ENCODE measurements at regions not wholly inside any gene's neighbourhood (a gene's known extent, or its start where the extent isn't known, plus 50 kb on each side); places are given as distances from the start of the nearest gene placed in this dataset.

GRCh38 chr5:24804221-24804681 lies 159.5 kb upstream of the CDH10 start:
- Histone ChIP-seq H3K27me3 (ENCODE audit: low read length) (no peaks in the 10 kb centered on the region), H3K36me3 (ENCODE audit: low read depth, low read length) (no peaks in the 10 kb centered on the region), H4K20me1 (ENCODE audit: low read length) (no peaks in the 10 kb centered on the region), H3K9ac (ENCODE audit: low read length) (no peak overlapping the region), H3F3A (ENCODE audit: low read length, unreplicated experiment) (no peaks in the 10 kb centered on the region), H3K9me3 (ENCODE audit: low read length) (no peaks in the 10 kb centered on the region), H2AFZ (ENCODE audit: low read length) (peak overlapping the region; percentile 67), H3K4me2 (ENCODE audit: low read length) (peak overlapping the region; percentile 62), H3K9me2 (replicated peaks; ENCODE audit: low read length) (no peaks in the 10 kb centered on the region), H3K4me3 (ENCODE audit: low read length) (peak overlapping the region; percentile 10; the same call in 1 of the 2 replicates), H3K79me2 (ENCODE audit: low read length) (no peaks in the 10 kb centered on the region), H3K27ac (ENCODE audit: low read length) (peak overlapping the region; percentile 49), H3K4me1 (ENCODE audit: insufficient read depth, low read length) (peaks cover 13% of the 10 kb centered on the region)
- BruUV-seq (replicated peaks), result no TSS peak
- CTCF ChIA-PET, result no interaction called here
- POLR2A ChIA-PET (ENCODE audit: unreplicated experiment), result interaction anchor here (0.6 kb wide), 1 partner anchor 204 kb away, joined by 3 read pairs; no protein-coding TSS in a partner anchor
- peak; percentile 85 for ATAC-seq
- peak; percentile 68 for DNase-seq
- TF ChIP-seq EZH2 (IDR thresholded peaks at IDR 0.05; ENCODE audit: low read length, unreplicated experiment), result no peak
- no peak for TF ChIP-seq EZH2phosphoT487 (IDR thresholded peaks at IDR 0.05; ENCODE audit: borderline replicate concordance, low read length)
- TF ChIP-seq CTCF (conservative IDR thresholded peaks at IDR 0.05; ENCODE audit: low read depth, low read length), result no peak
- intact Hi-C loops (cut with micrococcal nuclease), result no loop called here

- DNase-seq, result no peak
- ATAC-seq, result no peak
- Histone ChIP-seq H3K27me3 (ENCODE audit: low read length) (no peaks in the 10 kb centered on the region), H3F3A (ENCODE audit: low read length, unreplicated experiment) (peaks cover 9% of the 10 kb centered on the region), H3K4me3 (ENCODE audit: low read length) (no peak overlapping the region), H3K9me3 (ENCODE audit: low read length) (no peaks in the 10 kb centered on the region), H2AFZ (ENCODE audit: low read length) (no peak overlapping the region), H3K27ac (ENCODE audit: low read length) (no peak overlapping the region), H3K9me2 (replicated peaks; ENCODE audit: low read length) (no peaks in the 10 kb centered on the region), H3K79me2 (ENCODE audit: low read length) (no peaks in the 10 kb centered on the region), H3K9ac (ENCODE audit: low read length) (no peak overlapping the region), H3K4me2 (ENCODE audit: low read length) (no peak overlapping the region), H3K4me1 (ENCODE audit: insufficient read depth, low read length) (peaks cover 27% of the 10 kb centered on the region), H3K36me3 (ENCODE audit: low read depth, low read length) (no peaks in the 10 kb centered on the region), H4K20me1 (ENCODE audit: low read length) (no peaks in the 10 kb centered on the region)
- intact Hi-C loops (cut with micrococcal nuclease), result no loop called here
- ChIA-PET CTCF (no interaction called here), POLR2A (ENCODE audit: unreplicated experiment) (no interaction called here)
- no TSS peak for BruUV-seq (replicated peaks)
- no peak for TF ChIP-seq CTCF (conservative IDR thresholded peaks at IDR 0.05; ENCODE audit: low read depth, low read length)
- TF ChIP-seq EZH2 (IDR thresholded peaks at IDR 0.05; ENCODE audit: low read length, unreplicated experiment), result no peak
- TF ChIP-seq EZH2phosphoT487 (IDR thresholded peaks at IDR 0.05; ENCODE audit: borderline replicate concordance, low read length), result no peak
Measured at GRCh38 chr5:24791326-24791725, 146.5 kb upstream of the CDH10 start.

GRCh38 chr5:24789611-24790351 lies 145.0 kb upstream of the CDH10 start:
- Histone ChIP-seq H3F3A (ENCODE audit: low read length, unreplicated experiment) (peaks cover 9% of the 10 kb centered on the region), H4K20me1 (ENCODE audit: low read length) (no peaks in the 10 kb centered on the region), H3K9ac (ENCODE audit: low read length) (peak overlapping the region; percentile 12; the same call in 1 of the 2 replicates), H3K27me3 (ENCODE audit: low read length) (no peaks in the 10 kb centered on the region), H3K79me2 (ENCODE audit: low read length) (no peaks in the 10 kb centered on the region), H3K4me2 (ENCODE audit: low read length) (peak overlapping the region; percentile 66), H2AFZ (ENCODE audit: low read length) (peak overlapping the region; percentile 53), H3K36me3 (ENCODE audit: low read depth, low read length) (no peaks in the 10 kb centered on the region), H3K27ac (ENCODE audit: low read length) (peak overlapping the region; percentile 84), H3K9me3 (ENCODE audit: low read length) (no peaks in the 10 kb centered on the region), H3K4me1 (ENCODE audit: insufficient read depth, low read length) (peaks cover 27% of the 10 kb centered on the region), H3K4me3 (ENCODE audit: low read length) (peak overlapping the region; percentile 22; the same call in 1 of the 2 replicates), H3K9me2 (replicated peaks; ENCODE audit: low read length) (no peaks in the 10 kb centered on the region)
- no TSS peak for BruUV-seq (replicated peaks)
- DNase-seq, result peak; percentile 15
- ChIA-PET POLR2A (ENCODE audit: unreplicated experiment) (interaction anchor here (0.6 kb wide), 1 partner anchor 12 kb away, joined by 5 read pairs; no protein-coding TSS in a partner anchor), CTCF (no interaction called here)
- TF ChIP-seq CTCF (conservative IDR thresholded peaks at IDR 0.05; ENCODE audit: low read depth, low read length), result no peak
- intact Hi-C loops (cut with micrococcal nuclease), result no loop called here
- no peak for ATAC-seq
